ENCODE measurements at regions not wholly inside any gene's neighbourhood (a gene's known extent, or its start where the extent isn't known, plus 50 kb on each side); places are given as distances from the start of the nearest gene placed in this dataset.

- TF ChIP-seq POLR2A (IDR thresholded peaks at IDR 0.05) = no peak
- TF ChIP-seq, protein P1, sequence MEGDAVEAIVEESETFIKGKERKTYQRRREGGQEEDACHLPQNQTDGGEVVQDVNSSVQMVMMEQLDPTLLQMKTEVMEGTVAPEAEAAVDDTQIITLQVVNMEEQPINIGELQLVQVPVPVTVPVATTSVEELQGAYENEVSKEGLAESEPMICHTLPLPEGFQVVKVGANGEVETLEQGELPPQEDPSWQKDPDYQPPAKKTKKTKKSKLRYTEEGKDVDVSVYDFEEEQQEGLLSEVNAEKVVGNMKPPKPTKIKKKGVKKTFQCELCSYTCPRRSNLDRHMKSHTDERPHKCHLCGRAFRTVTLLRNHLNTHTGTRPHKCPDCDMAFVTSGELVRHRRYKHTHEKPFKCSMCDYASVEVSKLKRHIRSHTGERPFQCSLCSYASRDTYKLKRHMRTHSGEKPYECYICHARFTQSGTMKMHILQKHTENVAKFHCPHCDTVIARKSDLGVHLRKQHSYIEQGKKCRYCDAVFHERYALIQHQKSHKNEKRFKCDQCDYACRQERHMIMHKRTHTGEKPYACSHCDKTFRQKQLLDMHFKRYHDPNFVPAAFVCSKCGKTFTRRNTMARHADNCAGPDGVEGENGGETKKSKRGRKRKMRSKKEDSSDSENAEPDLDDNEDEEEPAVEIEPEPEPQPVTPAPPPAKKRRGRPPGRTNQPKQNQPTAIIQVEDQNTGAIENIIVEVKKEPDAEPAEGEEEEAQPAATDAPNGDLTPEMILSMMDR (IDR thresholded peaks at IDR 0.05) = no peak
- no peak for TF ChIP-seq POLR2AphosphoS5 (IDR thresholded peaks at IDR 0.05; ENCODE audit: insufficient read depth in 1 of 2, low read depth in 1 of 2)
These were observed 449.6 kb downstream of the PLCL1 start for GRCh38 chr2:198253995-198254394.
